Ecto neural progenitor cell (in vitro differentiated cells): ENCODE measurements at regions not wholly inside any gene's neighbourhood (a gene's known extent, or its start where the extent isn't known, plus 50 kb on each side); places are given as distances from the start of the nearest gene placed in this dataset.

ENCODE experiments used
- DNase-seq: peaks from one replicate; pipeline ENCODE4 v3.0.0-alpha.2; 2018; ENCODE audit warnings: low spot score

GRCh38 chr2:5236249-5236648, 455.9 kb upstream of the SOX11 start:
- no peak for DNase-seq

GRCh38 chr2:5242751-5243150, 449.4 kb upstream of the SOX11 start:
- DNase-seq = no peak

GRCh38 chr2:5250482-5250881, 441.7 kb upstream of the SOX11 start:
- DNase-seq = no peak

DNA sequence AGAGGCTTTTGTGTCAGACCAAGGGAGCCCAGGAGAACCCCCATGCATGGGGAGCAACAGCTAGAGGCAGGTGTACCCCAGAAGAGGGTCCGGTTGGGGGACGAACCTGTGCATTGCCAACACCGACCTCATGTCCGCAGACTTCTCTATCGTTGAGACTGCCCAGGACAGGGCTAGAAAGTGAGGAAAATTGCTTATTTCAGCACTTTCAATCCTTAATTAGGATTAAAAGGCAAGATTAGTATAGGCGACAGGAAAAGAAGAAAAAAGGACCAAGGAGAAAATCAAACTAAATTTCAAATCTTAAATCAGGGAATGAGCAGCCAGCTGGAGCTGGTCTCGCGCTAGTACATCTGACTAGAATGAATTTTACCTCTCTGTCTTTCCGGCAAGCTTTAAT, 438.9 kb upstream of the SOX11 start:
- no peak for DNase-seq

DNA sequence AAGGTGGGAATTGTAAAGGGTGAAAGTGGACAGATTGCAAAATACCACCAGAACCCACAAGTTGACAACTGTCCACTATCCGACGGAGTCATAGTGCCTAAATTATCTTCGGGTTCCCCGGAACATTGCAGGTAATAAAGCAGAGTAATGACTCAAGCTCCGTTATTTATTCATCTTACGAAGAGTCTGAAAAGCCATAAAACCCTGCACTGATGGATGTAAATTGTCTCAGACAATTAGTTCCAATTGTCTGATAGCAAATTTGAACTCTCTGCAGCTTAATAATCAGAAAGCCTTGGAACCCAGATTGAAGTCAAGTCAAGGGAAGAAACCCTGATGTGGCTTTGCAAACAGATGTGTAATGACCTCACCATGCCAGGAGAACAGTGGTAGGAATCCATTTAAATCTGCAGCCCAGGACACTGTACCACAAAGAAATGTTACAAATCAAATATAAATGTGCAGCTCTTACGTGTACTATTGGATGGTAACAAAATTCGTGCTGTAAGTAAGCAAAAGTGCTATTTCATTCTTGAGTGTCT, 437.3 kb upstream of the SOX11 start:
- no peak for DNase-seq

DNA sequence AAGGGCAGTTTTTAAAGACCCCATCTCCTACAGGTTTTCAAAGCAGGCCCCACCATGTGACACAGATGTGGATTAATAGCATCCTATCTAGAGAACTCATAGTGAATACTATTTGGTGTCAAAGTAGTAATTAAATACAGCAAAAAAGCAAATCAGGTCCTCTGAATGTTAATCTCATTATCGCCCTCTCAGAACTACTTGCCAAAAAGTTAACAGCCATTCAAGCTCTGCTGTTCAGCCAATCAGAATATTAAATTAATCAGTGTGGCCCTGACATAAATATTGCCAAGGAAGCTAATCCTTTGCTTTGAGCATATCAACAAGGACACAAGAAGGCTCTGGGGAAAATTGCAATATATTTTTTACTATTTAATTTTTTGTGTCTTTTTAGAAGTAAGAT, 428.9 kb upstream of the SOX11 start:
- no peak for DNase-seq

DNA sequence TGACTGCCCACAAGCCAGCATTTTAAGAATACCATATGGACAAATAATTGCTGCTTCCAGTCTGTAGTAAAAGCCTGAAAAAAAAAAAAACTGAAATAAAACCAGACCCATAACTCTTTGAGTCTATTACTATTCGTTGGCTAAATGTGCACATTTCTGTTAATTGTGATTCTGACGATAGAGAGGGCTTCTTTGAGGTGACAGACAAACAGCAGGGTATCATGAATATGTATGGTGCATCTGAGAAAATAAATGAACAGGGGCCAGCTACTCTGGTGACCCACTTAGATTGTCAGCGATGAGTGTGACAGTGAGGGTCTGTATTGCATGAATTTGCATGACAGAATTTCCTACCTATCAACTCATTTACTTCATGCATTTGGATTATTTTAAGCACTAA, 427.8 kb upstream of the SOX11 start:
- DNase-seq = no peak

DNA sequence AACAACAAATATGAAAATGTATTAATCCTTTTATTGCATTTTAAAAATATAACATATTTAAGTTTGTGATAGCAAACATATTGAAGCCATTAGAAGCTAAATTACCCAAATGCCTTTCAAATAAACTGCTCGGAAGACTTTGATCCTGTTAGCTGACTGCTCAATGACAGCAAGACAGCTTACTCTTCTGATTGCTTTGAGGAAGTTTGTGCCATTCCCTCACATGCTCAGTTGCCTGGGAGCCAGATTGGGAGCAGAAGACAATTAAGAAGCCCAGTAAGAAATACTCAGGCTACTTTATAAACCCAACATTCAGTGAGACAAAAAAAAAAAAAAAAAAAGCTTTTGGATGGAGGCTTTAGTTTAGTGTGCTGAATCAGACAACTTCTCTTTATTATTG, 407.1 kb upstream of the SOX11 start:
- no peak for DNase-seq

DNA sequence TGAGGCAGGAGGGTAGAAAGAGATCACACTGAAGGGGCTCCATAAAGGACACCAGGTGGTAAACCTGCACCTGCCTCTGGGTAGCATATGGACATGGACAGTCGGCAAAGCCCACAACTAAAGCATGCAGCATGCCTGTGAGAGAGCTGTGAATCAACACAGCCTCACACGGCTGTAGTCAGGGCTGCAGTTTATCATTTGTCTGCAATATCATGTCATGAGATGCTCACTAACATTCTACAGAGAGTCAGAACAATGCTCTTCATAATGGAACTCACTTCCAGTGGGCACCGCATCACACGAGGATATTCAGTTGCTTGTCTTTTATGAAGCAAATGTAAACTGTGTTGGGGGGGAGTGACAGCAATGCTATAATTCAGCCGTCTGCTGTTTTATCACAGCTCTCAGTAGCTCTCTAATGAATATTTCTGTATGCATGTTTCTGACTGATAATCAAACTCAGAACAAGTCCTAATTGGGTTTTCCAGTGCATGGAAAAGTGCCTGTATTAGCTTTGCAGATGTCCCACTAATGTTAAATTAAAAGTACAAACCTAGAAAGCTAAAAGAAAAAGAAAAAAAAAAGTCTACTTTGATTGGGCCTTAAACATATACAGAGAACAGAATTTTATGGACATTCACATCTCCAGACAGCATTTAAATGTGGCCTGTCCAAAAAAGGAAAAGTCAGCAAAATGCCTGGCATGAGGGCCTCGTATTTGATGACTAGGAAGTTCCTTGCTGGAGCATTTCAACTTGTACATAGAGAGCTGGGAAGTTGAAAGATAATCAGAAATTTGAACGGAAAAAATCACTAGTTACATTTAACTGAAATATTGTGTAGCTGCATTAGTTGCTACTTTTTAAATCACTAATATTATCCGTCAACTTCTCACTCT, 406.1 kb upstream of the SOX11 start:
- DNase-seq = no peak

GRCh38 chr2:5287558-5288334, 404.4 kb upstream of the SOX11 start:
- no peak for DNase-seq

DNA sequence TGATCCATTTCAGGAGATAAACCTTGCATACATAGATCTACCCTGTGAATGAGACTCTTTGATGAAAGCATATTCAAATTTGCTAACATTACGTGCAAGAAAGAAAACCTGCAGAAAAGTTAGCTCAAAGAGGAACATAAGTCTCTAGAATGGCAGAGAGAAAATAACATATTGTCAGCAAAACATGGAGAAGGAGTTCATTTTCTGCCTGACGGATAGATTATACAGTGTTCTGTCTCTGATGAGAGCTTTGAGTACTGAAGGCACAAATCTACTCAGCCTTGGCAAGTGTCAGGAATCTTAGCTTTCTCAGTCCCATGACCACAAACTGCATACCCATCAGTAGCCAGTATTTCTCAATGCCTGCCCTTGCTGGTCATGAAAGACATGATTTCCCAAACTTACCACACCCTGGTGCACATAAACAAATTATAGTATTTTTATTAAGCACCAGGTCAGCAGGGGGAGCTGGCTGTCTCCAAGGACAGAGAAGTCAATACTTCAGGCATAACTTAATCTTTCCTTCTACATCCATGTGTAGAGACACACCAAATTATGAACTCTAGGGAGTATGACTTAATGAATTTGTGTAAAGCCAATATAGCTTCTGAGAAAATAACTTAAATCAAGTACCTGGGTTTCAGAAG, 401.2 kb upstream of the SOX11 start:
- DNase-seq = no peak

GRCh38 chr2:5304640-5305039, 387.5 kb upstream of the SOX11 start:
- no peak for DNase-seq

GRCh38 chr2:5315041-5315440, 377.1 kb upstream of the SOX11 start:
- no peak for DNase-seq

GRCh38 chr2:5315512-5315911, 376.7 kb upstream of the SOX11 start:
- no peak for DNase-seq

DNA sequence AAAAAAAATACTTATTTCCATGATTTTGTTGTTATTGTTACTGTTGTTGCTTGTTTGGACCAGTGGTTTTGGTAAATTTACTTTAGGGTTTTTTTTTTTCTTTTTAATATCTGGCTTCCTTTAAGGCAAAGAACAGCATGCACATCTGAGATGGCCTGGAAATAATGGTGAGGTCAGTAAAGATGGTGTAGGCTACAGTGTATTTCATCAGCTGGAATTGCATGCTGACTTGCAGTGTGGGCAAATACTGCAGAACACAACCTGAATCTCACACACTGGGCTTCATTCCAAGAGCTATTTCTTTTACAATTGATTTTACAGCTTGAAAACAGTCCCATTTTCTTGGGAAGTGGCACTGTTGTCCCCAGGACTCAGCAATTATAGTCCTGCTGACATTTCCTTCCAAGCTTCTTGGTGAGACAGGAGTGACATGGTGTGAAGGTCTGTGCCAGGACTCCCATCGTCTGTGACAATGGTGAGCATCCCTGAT, 376.1 kb upstream of the SOX11 start:
- no peak for DNase-seq

GRCh38 chr2:5319493-5319892, 372.7 kb upstream of the SOX11 start:
- no peak for DNase-seq

DNA sequence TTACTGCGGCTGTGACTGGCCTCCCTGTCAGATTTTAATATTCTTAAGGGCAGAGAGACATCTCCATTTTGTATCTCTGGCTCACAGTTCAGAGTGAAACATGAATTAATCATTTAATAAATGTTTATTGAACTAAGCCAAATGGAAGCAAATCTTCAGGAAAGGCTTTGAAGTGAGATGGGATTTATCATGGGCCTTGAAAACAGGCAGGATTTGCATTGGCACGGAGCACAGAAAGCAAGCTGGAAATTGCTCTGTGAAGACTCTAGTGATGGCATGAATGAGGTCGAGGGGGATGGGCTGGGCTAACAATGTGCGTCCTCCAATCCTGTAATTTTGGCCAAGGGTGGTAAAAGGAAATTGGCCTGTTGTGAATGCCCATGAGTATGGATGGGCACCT, 369.8 kb upstream of the SOX11 start:
- no peak for DNase-seq

GRCh38 chr2:5325523-5325922, 366.7 kb upstream of the SOX11 start:
- DNase-seq = no peak

DNA sequence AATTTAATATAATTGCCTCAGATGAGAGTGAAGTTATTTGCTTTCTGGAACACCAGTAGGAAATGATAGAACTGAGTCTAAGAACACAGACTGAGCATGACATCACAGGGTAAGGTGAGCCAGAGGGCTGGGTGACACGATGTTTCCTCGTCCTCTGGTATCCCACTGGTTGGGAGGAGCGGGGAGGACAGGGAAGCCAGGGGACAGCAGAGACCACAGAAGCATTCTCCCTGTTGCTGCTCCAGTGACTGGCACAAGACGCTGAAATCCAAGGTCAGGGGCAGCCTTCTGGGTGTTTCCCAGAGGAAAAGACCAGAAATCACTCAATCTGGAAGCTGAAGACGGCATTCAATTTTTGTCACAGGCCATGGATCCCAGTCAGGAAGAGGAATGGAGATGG, 363.4 kb upstream of the SOX11 start:
- no peak for DNase-seq

- DNase-seq = no peak
Measured at GRCh38 chr2:5329763-5330162, 362.4 kb upstream of the SOX11 start.

DNA sequence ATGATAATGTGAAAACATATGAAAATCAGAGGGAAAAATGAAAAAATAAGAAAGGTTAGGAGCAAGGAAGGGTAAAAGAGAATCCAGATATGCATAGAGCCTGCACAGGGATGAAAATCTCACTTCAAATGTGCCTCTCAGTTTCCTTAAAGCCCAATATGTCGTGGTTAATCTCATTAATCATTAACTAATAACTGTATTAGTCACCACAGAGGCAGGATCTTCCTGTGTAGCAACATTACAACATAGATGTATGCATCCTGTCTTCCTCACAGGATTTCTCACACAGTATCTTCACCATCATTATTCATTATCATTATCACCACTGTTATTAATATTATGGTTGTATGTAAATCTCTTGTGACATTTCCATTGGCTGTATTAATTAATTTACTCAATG, 361.2 kb upstream of the SOX11 start:
- no peak for DNase-seq

DNA sequence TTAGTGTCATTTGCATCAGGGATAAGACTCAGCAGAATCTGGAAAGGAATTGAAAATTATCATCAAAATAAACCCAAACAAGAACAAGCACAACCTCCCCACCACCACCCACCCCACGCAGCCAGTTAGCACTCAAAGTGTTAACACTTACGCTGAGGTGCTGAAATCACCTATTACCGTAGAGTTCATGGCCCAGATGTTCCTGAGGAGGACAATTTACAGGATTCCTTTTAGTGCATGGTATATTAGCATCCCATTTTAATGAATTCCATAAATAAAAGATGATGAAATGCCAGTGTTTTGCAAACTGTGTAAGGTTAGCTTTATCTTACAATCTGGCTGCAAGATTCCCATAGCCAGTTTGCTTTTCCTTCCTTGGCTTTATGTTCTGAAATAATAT, 359.3 kb upstream of the SOX11 start:
- DNase-seq = no peak

- no peak for DNase-seq
Measured at GRCh38 chr2:5339473-5339872, 352.7 kb upstream of the SOX11 start.
